NCI-H187 (cell line): ENCODE measurements at regions not wholly inside any gene's neighbourhood (a gene's known extent, or its start where the extent isn't known, plus 50 kb on each side); places are given as distances from the start of the nearest gene placed in this dataset.

Source experiments
- DNase-seq, 2 experiments: peaks; one replicate each; lab custom pipeline; 2025; lab: John Stamatoyannopoulos, UW

DNA sequence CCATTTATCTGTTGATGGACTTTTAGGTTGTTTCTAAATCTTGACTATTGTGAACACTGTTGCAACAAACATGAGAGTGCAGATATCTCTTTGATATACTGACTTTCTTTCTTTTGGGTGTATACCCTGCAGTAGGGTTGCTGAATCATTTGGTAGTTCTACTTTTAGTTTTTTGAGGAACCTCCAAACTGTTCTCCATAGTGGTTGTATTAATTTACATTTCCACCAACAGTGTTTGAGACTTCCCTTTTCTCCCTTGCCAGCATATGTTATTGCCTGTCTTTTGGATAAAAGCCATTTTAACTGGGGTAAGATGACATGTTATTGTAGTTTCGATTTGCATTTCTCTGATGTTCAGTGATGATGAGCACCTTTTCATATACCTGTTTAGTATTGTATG is 330.0 kb downstream of the DDX10 start:
- DNase-seq: no peak

DNA sequence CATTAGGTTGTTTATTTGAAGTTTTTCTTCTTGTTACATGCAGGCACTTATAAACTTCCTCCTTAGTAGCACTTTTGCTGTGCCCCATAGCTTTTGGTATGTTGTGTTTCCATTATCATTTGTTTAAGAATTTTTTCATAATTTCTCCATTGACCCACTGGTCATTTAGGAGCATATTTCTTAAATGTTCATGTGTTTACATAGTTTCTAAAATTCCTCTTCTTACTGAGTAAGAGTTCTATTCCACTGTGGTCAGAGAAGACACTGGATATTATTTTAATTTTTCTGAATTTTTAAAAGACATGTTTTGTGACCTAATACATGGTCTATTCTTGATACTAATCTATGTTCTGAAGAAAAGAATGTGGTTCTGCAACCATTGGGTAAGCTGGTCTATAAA is 333.0 kb downstream of the DDX10 start:
- no peak for DNase-seq

DNA sequence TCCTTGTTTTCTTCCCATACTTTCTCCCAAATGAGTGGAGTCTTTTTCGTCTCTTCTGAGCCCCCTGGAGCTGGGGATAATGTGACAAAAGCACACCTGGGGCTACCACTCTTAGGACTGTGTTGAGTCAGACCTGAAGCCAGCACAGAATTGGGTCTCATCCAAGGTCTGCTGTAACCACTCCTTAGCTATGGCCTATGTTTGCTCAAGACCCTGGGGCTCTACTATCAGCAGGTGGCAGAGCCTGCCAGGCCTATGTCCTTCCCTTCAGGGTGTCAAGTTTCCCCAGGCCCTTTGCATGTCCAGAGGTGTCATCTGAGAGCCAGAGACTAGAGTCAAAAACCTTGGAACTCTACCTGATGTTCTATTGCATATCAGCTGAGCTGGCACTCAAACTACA is 335.7 kb downstream of the DDX10 start:
- DNase-seq: no peak

DNA sequence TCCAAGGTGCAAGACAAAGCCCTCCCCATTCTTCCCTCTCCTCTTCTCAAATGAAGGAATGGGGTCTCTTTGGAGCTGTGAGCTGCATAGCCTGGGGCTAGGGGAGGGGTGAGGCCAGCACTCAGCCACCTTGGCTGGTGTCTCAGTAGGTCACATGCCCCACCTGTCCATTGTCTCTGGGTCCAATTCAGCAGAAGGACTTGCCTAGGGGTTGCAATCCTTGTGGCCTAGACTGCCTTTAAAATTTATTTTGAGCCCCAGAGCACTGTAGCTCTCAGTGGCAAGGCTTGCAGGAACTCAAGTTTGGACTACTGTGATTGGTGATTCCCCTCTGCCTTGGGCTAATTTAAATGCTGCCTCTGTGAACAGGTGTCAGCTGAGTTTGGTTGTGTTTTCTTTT is 336.7 kb downstream of the DDX10 start:
- DNase-seq: no peak

DNA sequence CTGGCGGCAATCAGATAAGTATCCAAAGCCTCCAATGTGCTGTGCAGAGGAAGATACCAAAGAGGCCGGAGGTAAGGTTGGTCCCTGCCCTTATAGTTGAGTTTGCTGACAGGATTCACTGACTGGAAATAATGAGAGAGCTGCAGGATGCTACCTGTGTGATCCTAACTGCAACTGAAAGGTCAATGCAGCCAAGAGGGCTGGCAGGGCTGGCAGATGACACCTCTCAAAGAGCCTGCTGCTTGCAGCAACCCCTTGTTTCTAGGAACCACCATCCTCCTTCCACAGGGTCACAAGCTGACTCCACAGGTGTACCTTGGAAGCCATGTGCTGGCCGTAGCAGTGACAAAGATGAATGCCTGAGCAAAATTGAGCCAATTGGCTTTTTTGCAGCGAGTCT is 348.1 kb downstream of the DDX10 start:
- DNase-seq: no peak

DNA sequence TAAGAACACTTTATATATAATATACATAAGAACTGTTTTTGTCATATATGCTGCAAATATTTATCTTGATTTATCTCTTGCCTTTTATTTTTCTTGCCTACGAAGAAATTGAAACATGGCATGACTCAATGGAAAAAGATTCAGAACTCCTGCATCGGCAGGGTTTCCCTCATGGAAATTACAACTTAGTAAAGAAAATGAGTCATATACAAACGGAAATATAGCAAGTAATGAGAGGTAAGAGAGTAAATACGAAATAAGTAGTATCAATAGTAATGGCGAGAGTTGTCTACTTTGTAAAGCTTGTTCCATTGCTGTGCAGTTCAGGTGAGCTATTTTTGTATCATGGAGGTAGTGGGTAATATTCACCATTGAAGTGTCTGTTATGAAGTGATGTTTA is 350.4 kb downstream of the DDX10 start:
- no peak for DNase-seq

DNA sequence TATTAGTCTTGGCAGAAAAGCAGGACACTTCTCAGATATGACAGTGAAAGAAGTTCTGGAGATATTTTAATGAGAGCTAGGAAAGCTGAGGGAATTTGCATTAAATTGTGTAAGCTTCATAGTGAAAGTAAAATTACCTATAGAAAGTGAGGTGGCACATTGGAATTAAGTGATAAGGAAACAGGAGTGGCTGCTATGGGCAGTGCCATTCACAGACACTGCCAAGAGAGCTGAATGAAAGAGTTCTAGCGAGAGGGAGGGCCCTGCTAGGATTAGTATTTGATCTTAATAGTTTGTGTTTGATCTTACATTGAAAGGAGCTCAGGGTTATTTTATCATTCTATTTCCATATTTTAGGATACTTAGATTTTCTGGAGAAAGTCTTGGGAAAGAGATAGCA is 351.9 kb downstream of the DDX10 start:
- DNase-seq: no peak

DNA sequence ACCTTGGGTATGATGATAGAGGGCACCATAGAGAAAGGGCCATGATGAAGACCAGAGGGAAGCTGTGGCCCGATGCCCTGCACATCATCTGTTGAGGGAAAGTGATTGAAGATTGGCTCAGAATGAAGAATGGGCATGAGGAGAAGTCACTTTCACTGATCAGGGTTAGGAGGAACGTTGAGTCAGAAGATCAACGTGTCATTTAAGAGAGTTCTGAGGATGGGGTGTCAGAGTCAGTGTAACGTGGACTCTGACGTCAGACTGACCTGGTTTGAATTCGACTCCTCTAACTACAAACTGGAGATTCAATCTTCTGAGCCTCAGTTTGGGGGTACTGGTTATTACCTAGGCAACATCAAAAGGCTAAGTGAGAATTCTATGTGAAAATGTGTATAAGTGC is 352.6 kb downstream of the DDX10 start:
- DNase-seq: no peak

DNA sequence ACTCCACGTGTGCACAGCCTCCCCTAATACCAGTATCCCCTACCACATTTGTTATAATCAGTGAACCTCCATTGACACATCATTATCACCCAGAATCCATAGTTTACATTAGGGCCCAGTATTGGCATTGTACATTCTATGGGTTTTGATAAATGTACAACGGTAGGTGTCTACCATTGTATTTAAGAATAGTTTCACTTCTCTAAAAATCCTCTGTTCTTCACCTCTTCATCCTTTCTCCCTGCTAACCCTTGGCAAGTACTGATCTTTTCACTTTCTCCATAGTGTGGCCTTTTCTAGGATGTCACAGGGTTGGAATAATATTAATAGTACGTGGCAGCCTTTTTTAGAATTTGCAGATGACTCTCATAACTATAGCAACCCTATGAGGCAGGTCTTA is 353.8 kb downstream of the DDX10 start:
- no peak for DNase-seq

DNA sequence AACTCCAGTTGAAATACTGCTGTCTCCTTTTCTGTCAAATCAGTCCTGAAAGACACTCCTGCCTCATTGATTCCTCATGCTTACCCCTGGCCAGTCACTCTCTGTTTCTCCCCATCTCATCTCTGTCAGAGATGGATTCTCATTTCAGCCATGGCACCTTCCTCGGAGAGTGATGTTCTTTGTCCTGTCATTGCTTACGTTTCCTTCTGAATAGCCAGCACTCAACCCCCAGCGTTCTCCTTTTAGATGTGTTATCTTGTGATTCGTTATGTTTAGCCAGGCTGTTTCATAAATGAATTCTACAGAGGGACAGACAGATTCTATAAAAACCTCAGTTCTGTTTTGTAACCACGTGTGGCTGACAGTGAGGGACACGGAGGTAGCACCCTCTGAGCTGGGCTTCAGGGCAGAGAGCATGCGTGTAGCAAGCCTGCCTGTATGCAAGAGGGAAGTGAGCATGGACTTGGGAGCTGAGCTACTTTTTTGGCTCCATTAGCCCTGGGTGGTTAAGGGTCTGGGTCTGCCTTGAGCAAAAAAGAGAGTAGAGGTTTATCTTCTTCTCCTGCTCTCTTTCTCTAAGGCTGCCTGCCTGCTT is 354.6 kb downstream of the DDX10 start:
- no peak for DNase-seq

DNA sequence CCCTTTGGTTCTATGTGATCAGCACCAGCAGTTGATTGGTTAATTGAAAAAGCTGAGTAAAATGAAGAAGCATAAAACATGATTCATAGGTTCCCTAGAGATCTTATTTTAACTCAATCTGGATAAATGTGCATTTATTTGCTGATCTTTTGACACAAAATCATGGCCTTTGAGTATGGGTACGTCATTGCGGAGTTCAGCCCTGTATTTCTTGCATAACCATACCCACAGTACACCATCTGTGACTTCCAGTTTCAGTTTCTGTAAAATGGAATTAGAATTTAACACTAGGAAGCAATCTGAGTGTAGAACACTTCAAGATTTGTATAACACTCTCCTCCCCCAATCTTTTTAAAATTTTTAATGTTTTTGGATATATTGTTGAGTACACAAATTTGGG is 358.2 kb downstream of the DDX10 start:
- no peak for DNase-seq

DNA sequence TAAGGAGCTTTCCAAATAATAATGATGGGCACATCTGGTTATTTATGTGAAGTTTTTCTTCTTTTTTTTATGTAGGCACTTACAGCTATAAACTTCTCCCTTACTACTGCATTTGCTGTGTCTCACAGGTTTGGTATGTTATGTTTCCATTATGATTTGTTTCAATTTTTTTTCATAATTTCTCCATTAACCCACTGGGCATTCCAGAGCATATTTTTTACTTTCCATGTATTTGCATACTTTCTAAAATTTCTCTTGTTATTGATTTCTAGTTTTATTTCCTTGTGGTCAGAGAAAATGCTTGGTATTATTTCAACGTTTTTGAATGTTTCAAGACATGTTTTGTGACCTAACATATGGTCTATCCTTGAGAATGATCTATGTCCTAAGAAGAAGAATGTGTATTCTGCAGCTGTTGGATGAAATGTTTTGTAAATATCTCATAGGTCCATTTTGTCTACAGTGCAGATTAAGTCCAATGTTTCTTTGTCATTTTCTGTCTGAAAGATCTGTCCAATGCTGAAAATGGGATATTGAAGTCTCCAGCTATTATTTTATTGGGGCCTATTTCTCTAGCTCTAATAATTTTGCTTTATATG is 362.1 kb downstream of the DDX10 start:
- DNase-seq: no peak

DNA sequence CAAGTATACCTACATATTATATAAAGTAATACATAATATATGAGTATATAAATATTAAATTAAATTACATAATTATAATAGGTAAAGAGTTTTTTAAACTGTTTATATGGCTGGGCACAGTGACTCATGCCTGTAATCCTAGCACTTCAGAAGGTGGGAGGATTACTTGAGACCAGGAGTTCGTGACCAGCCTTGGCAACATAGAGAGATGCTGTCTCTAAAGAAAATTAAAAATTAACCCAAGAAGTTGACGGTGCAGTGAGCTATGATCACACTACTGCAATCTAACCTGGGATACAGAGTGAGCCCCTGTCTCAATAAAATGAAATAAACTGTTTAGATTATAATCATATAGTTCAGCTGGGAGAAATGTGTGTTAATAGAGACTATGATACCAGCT is 363.0 kb downstream of the DDX10 start:
- no peak for DNase-seq

DNA sequence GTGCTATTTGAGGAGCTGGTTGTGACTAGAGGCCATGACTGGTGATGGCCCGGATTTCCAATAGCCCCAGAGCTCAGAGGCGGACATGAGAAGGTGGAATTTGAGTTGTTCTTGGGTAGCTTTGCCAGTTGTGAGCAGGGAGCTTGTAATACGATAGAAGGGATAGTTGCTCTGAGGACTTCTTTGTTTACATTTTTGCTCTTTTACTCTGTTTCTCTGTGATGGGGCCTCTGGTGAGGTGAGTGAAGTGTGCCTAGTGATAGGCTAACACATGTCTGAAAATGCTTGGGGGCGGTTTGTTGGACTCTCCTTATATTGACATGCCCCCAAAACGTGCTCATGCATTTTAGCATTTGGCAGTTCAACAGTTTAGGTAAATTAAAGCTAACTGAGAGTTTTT is 365.1 kb downstream of the DDX10 start:
- no peak for DNase-seq

DNA sequence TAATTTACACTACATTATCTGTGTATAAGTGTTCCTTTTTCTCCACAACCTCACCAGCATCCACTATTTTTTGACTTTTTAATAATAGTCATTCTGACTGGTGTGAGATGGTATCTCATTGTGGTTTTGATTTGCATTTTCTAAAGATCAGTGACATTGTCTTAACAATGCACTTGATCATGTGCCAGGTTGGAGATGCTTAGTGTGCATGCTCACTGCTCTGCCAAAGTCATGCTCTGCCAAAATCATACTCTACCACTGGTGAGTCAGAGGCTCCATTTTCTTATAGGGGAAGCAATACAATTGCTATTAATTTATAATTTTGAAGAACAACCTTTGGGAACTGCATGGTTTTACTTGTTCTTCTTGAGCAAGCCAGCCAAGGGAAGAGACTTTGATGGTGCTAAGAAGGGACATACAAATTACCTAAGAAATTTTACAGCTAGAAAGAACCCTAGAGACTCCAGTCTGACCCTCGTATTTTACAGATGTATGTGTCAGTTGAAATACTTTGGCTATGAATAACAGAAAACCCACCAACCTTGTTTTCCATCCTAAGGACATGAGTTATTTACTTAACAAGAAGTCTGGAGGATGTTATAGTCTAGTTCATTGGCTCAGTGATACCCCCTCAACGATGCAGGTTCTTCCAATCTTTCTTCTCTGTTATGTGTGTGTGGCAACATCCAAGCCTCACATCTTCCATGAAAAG is 368.9 kb downstream of the DDX10 start:
- no peak for DNase-seq

DNA sequence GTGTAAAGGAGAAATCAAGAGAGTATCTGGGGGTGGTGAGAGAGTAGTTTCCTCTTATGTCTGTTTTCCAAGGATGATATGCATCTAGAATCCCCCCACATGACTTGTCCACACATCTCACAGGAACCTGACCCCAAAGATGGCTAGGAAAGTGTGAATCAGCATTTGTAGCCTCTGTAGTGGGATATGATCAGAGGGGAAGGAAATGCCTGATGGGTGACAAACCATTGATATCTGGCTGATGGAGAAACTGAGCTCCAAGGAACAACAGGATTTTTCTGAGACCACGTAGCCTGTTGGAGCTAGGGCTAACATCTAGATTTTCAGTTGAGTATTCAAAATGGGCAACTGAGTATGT is 369.4 kb downstream of the DDX10 start:
- no peak for DNase-seq

DNA sequence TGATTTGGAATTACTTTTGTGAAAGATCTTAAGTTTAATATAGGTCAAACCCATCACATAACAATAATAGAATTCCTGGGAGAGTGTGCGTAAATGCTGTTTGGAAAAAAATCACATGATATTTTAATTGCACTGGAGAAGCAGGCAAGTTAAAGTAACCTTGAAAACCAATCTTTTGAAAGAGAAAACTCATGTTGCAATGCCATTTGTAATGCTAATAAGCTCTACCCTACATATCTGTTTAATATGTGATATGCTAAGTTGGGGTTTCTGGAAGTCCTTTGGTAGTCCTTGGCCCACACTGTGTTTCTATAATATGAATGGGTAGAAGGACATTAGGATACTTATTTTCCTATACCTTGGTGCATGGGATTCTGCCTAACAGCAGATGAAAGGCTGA is 370.4 kb downstream of the DDX10 start:
- DNase-seq: no peak

DNA sequence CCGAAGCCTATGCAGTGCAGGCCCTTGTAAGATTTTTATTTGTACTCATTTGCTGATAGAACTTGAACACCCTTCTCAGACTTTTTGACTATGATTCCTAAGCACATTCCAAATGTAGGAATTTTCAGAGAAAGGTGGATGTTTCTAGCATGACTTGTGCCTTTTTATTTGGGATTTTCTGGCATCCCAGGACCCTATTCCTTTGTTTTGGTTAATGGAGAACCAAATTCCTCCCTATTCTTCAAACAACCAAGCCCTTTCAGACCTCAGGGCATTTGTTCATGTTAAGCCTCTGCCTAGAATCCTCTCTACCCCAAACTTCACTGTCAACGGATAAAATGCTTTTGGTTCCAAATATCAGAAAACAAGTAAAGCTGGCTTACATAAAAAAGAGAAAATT is 371.1 kb downstream of the DDX10 start:
- no peak for DNase-seq

DNA sequence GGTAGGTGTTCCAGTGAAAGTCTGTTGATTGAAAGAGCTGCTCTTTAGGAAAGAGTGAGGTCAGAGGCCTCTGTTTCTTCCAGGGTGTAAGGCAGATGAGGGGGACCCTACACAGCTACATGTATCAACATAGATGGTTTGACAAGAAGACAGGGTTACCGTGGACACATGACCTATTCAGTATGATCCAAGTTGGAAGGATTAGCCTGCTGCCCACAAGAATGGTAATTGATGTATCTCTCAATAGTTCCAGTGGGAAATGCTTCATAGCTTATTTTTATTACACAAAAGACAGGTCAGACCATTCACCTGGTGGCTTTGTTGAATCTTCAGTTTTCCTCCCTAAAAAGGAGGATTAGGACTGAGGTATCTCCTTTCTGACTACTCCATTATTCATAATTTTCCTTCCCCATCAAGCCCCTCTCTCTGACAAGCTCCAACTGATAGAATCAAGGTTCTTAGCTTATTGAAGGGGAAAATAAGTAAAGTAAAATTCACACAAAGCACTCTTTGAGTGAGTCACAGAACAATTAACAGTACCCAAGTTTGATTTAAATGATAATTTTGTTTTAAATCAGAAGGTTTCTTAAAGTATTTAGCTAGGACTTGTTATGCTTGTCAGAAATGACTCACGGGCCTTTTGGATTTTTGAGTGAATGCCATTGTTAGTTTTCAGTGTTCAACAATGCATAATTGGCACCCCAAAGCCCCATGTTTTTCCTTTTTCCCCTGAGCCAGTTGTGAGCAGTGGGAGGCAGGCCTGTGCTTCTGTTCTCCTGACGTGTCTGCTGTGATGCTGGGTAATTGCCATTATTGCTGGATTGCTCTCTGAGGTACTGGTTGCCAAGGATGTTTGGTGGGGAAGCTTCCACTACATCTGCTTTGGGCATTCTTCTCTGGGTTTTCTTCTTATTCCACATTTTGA is 373.2 kb downstream of the DDX10 start:
- DNase-seq: no peak

DNA sequence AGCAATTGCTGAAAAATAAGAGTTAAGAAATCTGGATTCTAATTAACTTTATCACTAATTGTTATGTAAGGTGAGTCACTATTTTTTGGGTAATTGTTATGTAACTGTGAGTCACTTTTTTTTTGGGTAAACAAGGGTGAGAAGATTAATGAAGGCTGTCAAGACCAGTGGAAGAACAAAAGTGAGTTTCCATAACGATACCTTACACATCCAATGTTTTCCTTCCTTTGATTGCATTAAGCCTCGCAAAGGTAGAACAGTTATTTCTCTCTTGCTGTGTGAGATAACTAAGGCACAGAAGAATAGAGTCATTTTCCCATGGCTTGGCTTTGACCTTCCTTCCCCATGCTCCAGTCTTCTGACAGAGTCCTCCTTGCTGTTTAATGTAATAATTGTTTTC is 374.7 kb downstream of the DDX10 start:
- DNase-seq: no peak

DNA sequence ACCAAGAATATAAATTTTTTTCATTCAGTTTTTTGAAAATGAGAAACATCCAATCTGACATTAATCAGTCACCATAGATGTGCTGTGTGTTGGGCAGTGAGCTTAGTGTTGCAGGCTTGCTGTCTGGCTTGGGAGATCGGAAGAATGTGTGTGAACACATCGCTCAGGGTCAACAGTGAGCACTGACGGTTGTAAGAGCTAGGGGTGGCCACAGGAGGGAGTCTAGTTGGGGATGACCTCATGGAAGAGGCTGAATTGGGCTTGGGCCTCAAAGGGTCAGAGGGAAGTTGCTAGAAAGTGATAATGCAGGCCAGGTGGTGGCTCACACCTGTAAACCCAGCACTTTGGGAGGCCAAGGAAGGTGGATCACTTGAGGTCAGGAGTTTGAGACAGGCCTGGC is 375.4 kb downstream of the DDX10 start:
- DNase-seq: no peak

DNA sequence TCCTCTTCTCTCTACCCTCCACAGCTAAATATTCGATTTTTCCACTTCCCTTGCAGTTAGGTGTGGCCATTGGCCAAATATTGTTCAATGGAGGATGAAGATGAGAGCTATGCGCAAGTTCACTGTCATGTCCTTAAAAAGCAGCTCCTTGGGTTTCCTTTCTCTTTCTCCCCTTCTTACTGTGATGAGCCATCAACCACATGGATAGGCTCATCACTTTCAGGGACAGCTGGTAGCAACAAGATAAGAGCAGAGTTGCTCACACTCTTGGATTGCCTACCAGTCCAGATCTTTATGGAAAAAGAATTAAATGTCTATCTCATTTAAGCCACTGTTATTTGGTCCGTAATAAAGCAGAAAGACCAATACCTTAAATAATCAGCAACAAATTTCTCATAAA is 377.0 kb downstream of the DDX10 start:
- DNase-seq: no peak

DNA sequence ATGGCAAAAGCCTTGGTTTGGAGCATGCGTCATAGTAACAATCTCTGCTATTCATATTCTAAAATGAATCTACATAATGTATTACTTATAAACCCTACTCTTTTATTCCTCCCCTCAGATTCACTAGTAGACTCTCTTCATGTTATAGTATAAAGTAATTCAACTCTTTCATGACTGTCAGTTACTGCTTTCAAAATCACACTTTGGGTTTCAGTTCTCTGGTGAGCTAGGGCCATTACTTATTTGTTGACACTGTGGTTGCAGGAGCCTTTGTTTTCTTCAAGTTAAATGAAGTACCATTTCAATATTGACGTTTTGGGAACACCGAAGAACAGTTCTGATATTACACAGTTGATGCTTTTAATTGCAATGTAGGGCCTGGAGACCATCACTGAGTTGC is 378.4 kb downstream of the DDX10 start:
- DNase-seq: no peak
